CD4-positive, CD25-positive, alpha-beta regulatory T cell (primary cell): ENCODE measurements at regions not wholly inside any gene's neighbourhood (a gene's known extent, or its start where the extent isn't known, plus 50 kb on each side); places are given as distances from the start of the nearest gene placed in this dataset.
A peak's percentile ranks its signal among the peaks of the same experiment; 100 is the strongest.

Source experiments
- ATAC-seq, 2 donors: fragments of 150-1000 bp; cut with Tn5 transposase; one replicate each; pipeline ENCODE4 v1.10.0; 2021; ENCODE audit warnings: low read depth in 2 of 2, moderate number of reproducible peaks in 2 of 2, moderate library complexity in 1 of 2
- DNase-seq, 3 donors: peaks; one replicate each; pipeline versions ENCODE4 v3.0.0 to v3.0.0-alpha.2; 2012 to 2022; ENCODE audit warnings: mixed read lengths in 1 of 3
- H3K27ac ChIP-seq: one replicate; pipeline ENCODE4 v1.7.0; 2013; ENCODE audit warnings: mild to moderate bottlenecking, low read length; ENCODE audit not compliant: insufficient read depth, poor library complexity, severe bottlenecking
- H3K27me3 ChIP-seq: one replicate; pipeline ENCODE4 v1.7.0; 2013; ENCODE audit warnings: low read length; ENCODE audit not compliant: control insufficient read depth, insufficient read depth
- H3K36me3 ChIP-seq: one replicate; pipeline ENCODE4 v1.7.0; 2013; ENCODE audit warnings: mild to moderate bottlenecking, low read length, moderate library complexity; ENCODE audit not compliant: control insufficient read depth, insufficient read depth
- H3K4me1 ChIP-seq: 2 replicates; pipeline ENCODE4 v1.7.0; 2013; ENCODE audit warnings: mild to moderate bottlenecking, low read length; ENCODE audit not compliant: insufficient read depth, control insufficient read depth, poor library complexity, severe bottlenecking
- H3K4me3 ChIP-seq: one replicate; pipeline ENCODE4 v1.7.0; 2013; ENCODE audit warnings: low read depth, mild to moderate bottlenecking, low read length, moderate library complexity
- H3K9me3 ChIP-seq, 2 experiments: 1 replicate in 1 of 2; 2 replicates in 1 of 2; pipeline ENCODE4 v1.7.0; 2013; ENCODE audit warnings: low read length in 2 of 2, mild to moderate bottlenecking in 1 of 2, moderate library complexity in 1 of 2; ENCODE audit not compliant: control insufficient read depth in 2 of 2
- H3K27ac Mint-ChIP-seq, 3 donors: one replicate each; pipeline ENCODE4 v1.8.0; 2020 to 2022; ENCODE audit warnings: mild to moderate bottlenecking in 3 of 3, mixed read lengths in 3 of 3, moderate library complexity in 2 of 3
- H3K27me3 Mint-ChIP-seq: one replicate; pipeline ENCODE4 v1.8.0; 2022; ENCODE audit warnings: mild to moderate bottlenecking, mixed read lengths
- H3K36me3 Mint-ChIP-seq: one replicate; pipeline ENCODE4 v1.8.0; 2020; ENCODE audit warnings: mixed read lengths
- H3K4me1 Mint-ChIP-seq, 4 donors: one replicate each; pipeline ENCODE4 v1.8.0; 2020 to 2022; ENCODE audit warnings: mixed read lengths in 4 of 4, mild to moderate bottlenecking in 1 of 4
- H3K4me3 Mint-ChIP-seq, 4 donors: one replicate each; pipeline ENCODE4 v1.8.0; 2020 to 2022; ENCODE audit warnings: mild to moderate bottlenecking in 4 of 4, mixed read lengths in 4 of 4, moderate library complexity in 3 of 4
- H3K9me3 Mint-ChIP-seq, 7 donors: one replicate each; pipeline ENCODE4 v1.8.0; 2020 to 2022; ENCODE audit warnings: mixed read lengths in 7 of 7, mild to moderate bottlenecking in 3 of 7, moderate library complexity in 2 of 7

DNA sequence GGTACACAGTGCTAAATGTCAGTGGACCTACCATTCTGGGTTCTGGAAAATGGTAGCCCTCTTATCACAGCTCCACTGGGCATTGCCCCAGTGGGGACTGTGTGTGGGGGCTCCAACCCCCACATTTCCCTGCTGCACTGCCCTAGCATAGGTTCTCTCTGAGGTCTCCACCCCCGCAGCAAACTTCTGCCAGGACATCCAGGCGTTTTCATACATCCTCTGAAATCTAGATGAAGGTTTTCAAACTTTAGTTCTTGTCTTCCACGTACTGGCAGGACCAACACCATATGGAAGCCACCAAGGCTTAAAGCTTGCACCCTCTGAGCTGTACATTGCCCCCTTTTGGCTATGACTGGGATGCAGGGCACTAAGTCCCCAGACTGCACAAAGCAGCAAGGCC lies 788.2 kb upstream of the ALCAM start:
- H3K4me3 ChIP-seq = no peak overlapping the region
- no peaks in the 10 kb centered on the region for H3K4me1 ChIP-seq
- no peaks in the 10 kb centered on the region for H3K4me1 Mint-ChIP-seq
- H3K27ac Mint-ChIP-seq = no peak overlapping the region
- H3K27me3 ChIP-seq = no peaks in the 10 kb centered on the region
- H3K36me3 Mint-ChIP-seq = peaks cover 3% of the 10 kb centered on the region
- no peak overlapping the region for H3K4me3 Mint-ChIP-seq
- no peak overlapping the region for H3K27ac ChIP-seq
- H3K9me3 Mint-ChIP-seq = peaks cover 6 to 36% (median 10%) of the 10 kb centered on the region in 7 donors
- peaks cover 10 to 28% of the 10 kb centered on the region in 2 experiments for H3K9me3 ChIP-seq
- ATAC-seq = no peak
- peak in 1 of 3 donors; percentile 6 for DNase-seq
- H3K27me3 Mint-ChIP-seq = no peaks in the 10 kb centered on the region
- no peaks in the 10 kb centered on the region for H3K36me3 ChIP-seq

- H3K4me3 Mint-ChIP-seq = no peak overlapping the region
- no peaks in the 10 kb centered on the region for H3K27me3 ChIP-seq
- no peak for DNase-seq
- ATAC-seq = no peak
- no peaks in the 10 kb centered on the region for H3K4me1 ChIP-seq
- peaks cover 0 to 19% (median 6%) of the 10 kb centered on the region in 7 donors for H3K9me3 Mint-ChIP-seq
- H3K4me3 ChIP-seq = no peak overlapping the region
- no peaks in the 10 kb centered on the region for H3K36me3 Mint-ChIP-seq
- peaks cover under 1 to 18% of the 10 kb centered on the region in 2 experiments for H3K9me3 ChIP-seq
- no peak overlapping the region for H3K27ac ChIP-seq
- no peaks in the 10 kb centered on the region for H3K27me3 Mint-ChIP-seq
- no peak overlapping the region for H3K27ac Mint-ChIP-seq
- no peaks in the 10 kb centered on the region for H3K36me3 ChIP-seq
- no peaks in the 10 kb centered on the region for H3K4me1 Mint-ChIP-seq
Measured at GRCh38 chr3:104582092-104582491, 784.6 kb upstream of the ALCAM start.

GRCh38 chr3:104584682-104585081 lies 782.0 kb upstream of the ALCAM start:
- H3K4me3 Mint-ChIP-seq = peak overlapping the region in 1 of 4 donors; percentile 54
- H3K27ac Mint-ChIP-seq = no peak overlapping the region
- ATAC-seq = no peak

GRCh38 chr3:104586344-104586743 lies 780.4 kb upstream of the ALCAM start:
- Mint-ChIP-seq H3K4me3 (no peak overlapping the region), H3K27me3 (peaks cover 5% of the 10 kb centered on the region), H3K9me3 (peaks cover 0 to 2% (median 0%) of the 10 kb centered on the region in 7 donors), H3K36me3 (no peaks in the 10 kb centered on the region), H3K4me1 (no peaks in the 10 kb centered on the region), H3K27ac (no peak overlapping the region)
- Histone ChIP-seq H3K36me3 (no peaks in the 10 kb centered on the region), H3K4me3 (no peak overlapping the region), H3K27me3 (no peaks in the 10 kb centered on the region), H3K27ac (no peak overlapping the region), H3K9me3 (no peaks in the 10 kb centered on the region), H3K4me1 (no peaks in the 10 kb centered on the region)
- no peak for ATAC-seq
- no peak for DNase-seq

More at GRCh38 chr3:104584682-104585081, 782.0 kb upstream of the ALCAM start:
- Mint-ChIP-seq H3K36me3 (no peaks in the 10 kb centered on the region), H3K27me3 (peaks cover 5% of the 10 kb centered on the region), H3K4me1 (no peaks in the 10 kb centered on the region), H3K9me3 (peaks cover 0 to 2% (median under 1%) of the 10 kb centered on the region in 7 donors)
- Histone ChIP-seq H3K27me3 (no peaks in the 10 kb centered on the region), H3K36me3 (no peaks in the 10 kb centered on the region), H3K4me1 (no peaks in the 10 kb centered on the region), H3K9me3 (no peaks in the 10 kb centered on the region), H3K27ac (no peak overlapping the region), H3K4me3 (no peak overlapping the region)
- no peak for DNase-seq

DNA sequence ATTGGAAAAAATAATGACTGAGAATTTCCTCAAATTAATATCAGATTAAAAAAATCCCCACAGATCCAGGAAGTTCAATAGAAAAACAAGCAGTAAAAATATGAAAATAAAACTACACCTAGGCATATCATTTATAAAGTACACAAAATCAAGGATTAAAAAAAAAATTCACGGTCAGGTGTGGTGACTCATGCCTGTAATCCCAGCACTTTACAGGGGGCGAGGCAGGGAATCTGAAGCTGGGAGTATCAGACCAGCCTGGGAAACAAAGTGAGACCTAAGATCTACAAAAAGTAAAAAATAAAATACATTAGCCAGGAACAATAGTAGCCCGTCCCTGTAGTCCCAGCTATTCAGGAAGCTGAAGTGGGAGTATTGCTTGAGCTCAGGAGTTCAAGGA lies 778.3 kb upstream of the ALCAM start:
- no peaks in the 10 kb centered on the region for H3K4me1 ChIP-seq
- H3K9me3 Mint-ChIP-seq = peaks cover 0 to 2% (median 0%) of the 10 kb centered on the region in 7 donors
- peak overlapping the region in 1 of 4 donors; percentile 8 for H3K4me3 Mint-ChIP-seq
- H3K27me3 Mint-ChIP-seq = peaks cover 5% of the 10 kb centered on the region
- no peaks in the 10 kb centered on the region for H3K4me1 Mint-ChIP-seq
- H3K36me3 Mint-ChIP-seq = no peaks in the 10 kb centered on the region
- no peaks in the 10 kb centered on the region for H3K36me3 ChIP-seq
- no peaks in the 10 kb centered on the region for H3K9me3 ChIP-seq
- H3K27me3 ChIP-seq = no peaks in the 10 kb centered on the region
- no peak overlapping the region for H3K4me3 ChIP-seq
- ATAC-seq = no peak
- no peak overlapping the region for H3K27ac ChIP-seq
- no peak overlapping the region for H3K27ac Mint-ChIP-seq
- no peak for DNase-seq

- Mint-ChIP-seq H3K4me1 (no peaks in the 10 kb centered on the region), H3K4me3 (no peak overlapping the region), H3K27ac (no peak overlapping the region), H3K9me3 (peaks cover 0 to 2% (median 0%) of the 10 kb centered on the region in 7 donors), H3K27me3 (peaks cover 5% of the 10 kb centered on the region), H3K36me3 (no peaks in the 10 kb centered on the region)
- H3K4me1 ChIP-seq = no peaks in the 10 kb centered on the region
- no peaks in the 10 kb centered on the region for H3K27me3 ChIP-seq
- no peak overlapping the region for H3K27ac ChIP-seq
- H3K4me3 ChIP-seq = no peak overlapping the region
- no peaks in the 10 kb centered on the region for H3K9me3 ChIP-seq
- no peak for DNase-seq
- no peak for ATAC-seq
- H3K36me3 ChIP-seq = no peaks in the 10 kb centered on the region
Measured at GRCh38 chr3:104591776-104592175, 774.9 kb upstream of the ALCAM start.

DNA sequence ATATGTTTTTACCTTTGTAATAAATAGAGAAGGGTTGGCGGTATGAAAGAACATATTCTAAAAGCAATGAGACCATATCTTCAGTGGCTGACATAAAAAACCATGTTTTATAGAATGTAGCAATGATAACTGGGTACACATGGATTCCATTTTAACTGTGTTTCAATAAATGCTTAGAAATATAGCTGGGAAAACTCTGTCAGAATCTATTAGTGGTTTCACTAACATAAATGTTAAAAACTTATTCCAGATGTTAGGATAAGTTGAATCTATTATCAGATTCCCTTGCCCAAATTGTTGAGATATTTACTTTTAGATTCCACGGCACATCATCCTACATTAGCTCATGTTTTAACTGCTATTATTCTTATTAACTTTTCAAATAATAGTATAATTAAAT lies 772.2 kb upstream of the ALCAM start:
- Mint-ChIP-seq H3K27me3 (no peaks in the 10 kb centered on the region), H3K9me3 (no peaks in the 10 kb centered on the region), H3K4me3 (no peak overlapping the region), H3K27ac (no peak overlapping the region), H3K4me1 (no peaks in the 10 kb centered on the region), H3K36me3 (no peaks in the 10 kb centered on the region)
- no peaks in the 10 kb centered on the region for H3K36me3 ChIP-seq
- no peaks in the 10 kb centered on the region for H3K4me1 ChIP-seq
- ATAC-seq = no peak
- H3K9me3 ChIP-seq = no peaks in the 10 kb centered on the region
- no peak overlapping the region for H3K27ac ChIP-seq
- DNase-seq = no peak
- H3K27me3 ChIP-seq = no peaks in the 10 kb centered on the region
- H3K4me3 ChIP-seq = no peak overlapping the region

DNA sequence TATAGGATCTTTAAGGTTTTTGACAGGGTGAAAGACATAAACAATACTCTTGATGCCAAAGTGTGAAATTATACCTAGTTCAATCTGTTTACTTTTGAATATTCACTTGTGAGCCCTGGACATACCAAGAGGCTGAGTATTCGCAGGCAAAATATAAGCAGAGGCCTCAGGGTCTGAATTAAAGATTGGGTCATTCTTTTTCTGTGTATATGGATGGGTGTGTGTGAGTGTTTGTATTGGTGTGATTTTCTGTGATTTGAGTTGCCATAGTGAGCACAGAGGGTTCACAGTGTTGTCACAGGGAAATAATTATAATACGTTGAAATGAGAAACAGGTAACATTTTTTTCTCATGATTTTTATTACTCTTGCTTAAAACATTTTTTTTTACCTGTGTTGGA lies 770.7 kb upstream of the ALCAM start:
- H3K27me3 Mint-ChIP-seq = no peaks in the 10 kb centered on the region
- no peak overlapping the region for H3K27ac Mint-ChIP-seq
- DNase-seq = no peak
- H3K4me3 Mint-ChIP-seq = no peak overlapping the region
- H3K4me3 ChIP-seq = no peak overlapping the region
- H3K36me3 ChIP-seq = no peaks in the 10 kb centered on the region
- no peaks in the 10 kb centered on the region for H3K27me3 ChIP-seq
- H3K36me3 Mint-ChIP-seq = no peaks in the 10 kb centered on the region
- no peaks in the 10 kb centered on the region for H3K4me1 ChIP-seq
- H3K27ac ChIP-seq = no peak overlapping the region
- no peaks in the 10 kb centered on the region for H3K9me3 ChIP-seq
- no peak for ATAC-seq
- no peaks in the 10 kb centered on the region for H3K4me1 Mint-ChIP-seq
- no peaks in the 10 kb centered on the region for H3K9me3 Mint-ChIP-seq
